Panc1 (cell line): ENCODE measurements at regions not wholly inside any gene's neighbourhood (a gene's known extent, or its start where the extent isn't known, plus 50 kb on each side); places are given as distances from the start of the nearest gene placed in this dataset.

Experiments used
- POLR2AphosphoS5 ChIP-seq: IDR thresholded peaks from 2 replicates; pipeline ENCODE4 v1.6.1; 2012; ENCODE audit warnings: mild to moderate bottlenecking, low read depth, low read length, moderate library complexity
- SIN3A ChIP-seq: IDR thresholded peaks from 2 replicates; pipeline ENCODE4 v1.6.1; 2012; ENCODE audit warnings: low read depth, mild to moderate bottlenecking, low read length, moderate library complexity, borderline replicate concordance; ENCODE audit not compliant: insufficient read depth
- TF ChIP-seq, protein P1 (sequence below): fragments of 450-650 bp; IDR thresholded peaks from 2 replicates; pipeline ENCODE4 v1.5.1; 2017; ENCODE audit warnings: mild to moderate bottlenecking
- TF ChIP-seq, protein P2 (sequence below), 2 experiments: IDR thresholded peaks; 2 replicates each; pipeline ENCODE4 v1.6.1; 2011 to 2012; ENCODE audit warnings: low read depth in 2 of 2, control low read depth in 1 of 2, low read length in 1 of 2, mild to moderate bottlenecking in 1 of 2, moderate library complexity in 1 of 2; ENCODE audit not compliant: insufficient read depth in 1 of 2

DNA sequence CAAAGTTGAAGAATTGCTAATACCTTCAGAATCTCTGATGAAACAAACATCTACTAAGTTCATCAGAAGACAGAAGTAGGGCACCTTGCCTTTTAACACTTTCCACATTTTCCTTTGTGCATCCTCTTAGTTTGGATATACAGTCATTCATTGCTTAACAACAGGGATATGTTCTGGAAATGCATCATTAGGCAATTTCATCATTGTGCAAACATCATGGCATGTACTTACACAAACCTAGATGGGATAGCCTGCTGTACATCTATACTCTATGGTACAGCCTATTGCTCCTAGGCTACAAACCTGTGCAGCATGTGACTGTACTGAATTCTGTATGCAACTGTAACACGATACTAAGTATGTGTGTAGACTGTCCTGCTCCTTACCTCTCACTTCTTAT, 169.8 kb downstream of the SUCLA2 start:
- TF ChIP-seq, protein P1, sequence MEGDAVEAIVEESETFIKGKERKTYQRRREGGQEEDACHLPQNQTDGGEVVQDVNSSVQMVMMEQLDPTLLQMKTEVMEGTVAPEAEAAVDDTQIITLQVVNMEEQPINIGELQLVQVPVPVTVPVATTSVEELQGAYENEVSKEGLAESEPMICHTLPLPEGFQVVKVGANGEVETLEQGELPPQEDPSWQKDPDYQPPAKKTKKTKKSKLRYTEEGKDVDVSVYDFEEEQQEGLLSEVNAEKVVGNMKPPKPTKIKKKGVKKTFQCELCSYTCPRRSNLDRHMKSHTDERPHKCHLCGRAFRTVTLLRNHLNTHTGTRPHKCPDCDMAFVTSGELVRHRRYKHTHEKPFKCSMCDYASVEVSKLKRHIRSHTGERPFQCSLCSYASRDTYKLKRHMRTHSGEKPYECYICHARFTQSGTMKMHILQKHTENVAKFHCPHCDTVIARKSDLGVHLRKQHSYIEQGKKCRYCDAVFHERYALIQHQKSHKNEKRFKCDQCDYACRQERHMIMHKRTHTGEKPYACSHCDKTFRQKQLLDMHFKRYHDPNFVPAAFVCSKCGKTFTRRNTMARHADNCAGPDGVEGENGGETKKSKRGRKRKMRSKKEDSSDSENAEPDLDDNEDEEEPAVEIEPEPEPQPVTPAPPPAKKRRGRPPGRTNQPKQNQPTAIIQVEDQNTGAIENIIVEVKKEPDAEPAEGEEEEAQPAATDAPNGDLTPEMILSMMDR: no peak
- TF ChIP-seq, protein P2, sequence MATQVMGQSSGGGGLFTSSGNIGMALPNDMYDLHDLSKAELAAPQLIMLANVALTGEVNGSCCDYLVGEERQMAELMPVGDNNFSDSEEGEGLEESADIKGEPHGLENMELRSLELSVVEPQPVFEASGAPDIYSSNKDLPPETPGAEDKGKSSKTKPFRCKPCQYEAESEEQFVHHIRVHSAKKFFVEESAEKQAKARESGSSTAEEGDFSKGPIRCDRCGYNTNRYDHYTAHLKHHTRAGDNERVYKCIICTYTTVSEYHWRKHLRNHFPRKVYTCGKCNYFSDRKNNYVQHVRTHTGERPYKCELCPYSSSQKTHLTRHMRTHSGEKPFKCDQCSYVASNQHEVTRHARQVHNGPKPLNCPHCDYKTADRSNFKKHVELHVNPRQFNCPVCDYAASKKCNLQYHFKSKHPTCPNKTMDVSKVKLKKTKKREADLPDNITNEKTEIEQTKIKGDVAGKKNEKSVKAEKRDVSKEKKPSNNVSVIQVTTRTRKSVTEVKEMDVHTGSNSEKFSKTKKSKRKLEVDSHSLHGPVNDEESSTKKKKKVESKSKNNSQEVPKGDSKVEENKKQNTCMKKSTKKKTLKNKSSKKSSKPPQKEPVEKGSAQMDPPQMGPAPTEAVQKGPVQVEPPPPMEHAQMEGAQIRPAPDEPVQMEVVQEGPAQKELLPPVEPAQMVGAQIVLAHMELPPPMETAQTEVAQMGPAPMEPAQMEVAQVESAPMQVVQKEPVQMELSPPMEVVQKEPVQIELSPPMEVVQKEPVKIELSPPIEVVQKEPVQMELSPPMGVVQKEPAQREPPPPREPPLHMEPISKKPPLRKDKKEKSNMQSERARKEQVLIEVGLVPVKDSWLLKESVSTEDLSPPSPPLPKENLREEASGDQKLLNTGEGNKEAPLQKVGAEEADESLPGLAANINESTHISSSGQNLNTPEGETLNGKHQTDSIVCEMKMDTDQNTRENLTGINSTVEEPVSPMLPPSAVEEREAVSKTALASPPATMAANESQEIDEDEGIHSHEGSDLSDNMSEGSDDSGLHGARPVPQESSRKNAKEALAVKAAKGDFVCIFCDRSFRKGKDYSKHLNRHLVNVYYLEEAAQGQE (IDR thresholded peaks at IDR 0.05; ENCODE audit: insufficient read depth in 1 of 2, low read depth in 2 of 2, low read length in 1 of 2): no peak
- no peak for TF ChIP-seq POLR2AphosphoS5
- no peak for TF ChIP-seq SIN3A
